SK-N-SH treated with all-trans-retinoic acid at 6 μM for 48 hours (cell line): ENCODE measurements at regions not wholly inside any gene's neighbourhood (a gene's known extent, or its start where the extent isn't known, plus 50 kb on each side); places are given as distances from the start of the nearest gene placed in this dataset.
A peak's percentile ranks its signal among the peaks of the same experiment; 100 is the strongest.

Experiments
- ATAC-seq: fragments of 200-7000 bp; cut with Tn5 transposase; 3 replicates; pipeline ENCODE4 v1.9.1; 2020; ENCODE audit warnings: mild to moderate bottlenecking, moderate library complexity
- ARNTL ChIP-seq: fragments of 450-650 bp; formaldehyde crosslinking; IDR thresholded peaks from 2 replicates; pipeline ENCODE4 v1.5.0; 2020; ENCODE audit warnings: low read depth, mild to moderate bottlenecking, moderate library complexity, borderline replicate concordance
- CSDC2 ChIP-seq: fragments of 250-450 bp; sonication (Bioruptor Pico); IDR thresholded peaks from 2 replicates; pipeline ENCODE4 v1.5.0; 2020; ENCODE audit warnings: mild to moderate bottlenecking, moderate library complexity
- CSRNP3 ChIP-seq: fragments of 250-450 bp; sonication (Bioruptor Pico); IDR thresholded peaks from 2 replicates; pipeline ENCODE4 v1.5.1; 2021; ENCODE audit warnings: mild to moderate bottlenecking, moderate library complexity
- GLIS3 ChIP-seq: fragments of 250-450 bp; sonication (Bioruptor Pico); IDR thresholded peaks from 2 replicates; pipeline ENCODE4 v1.5.0; 2020; ENCODE audit warnings: mild to moderate bottlenecking, moderate library complexity
- OSR1 ChIP-seq: fragments of 250-450 bp; sonication (Bioruptor Pico); IDR thresholded peaks from 2 replicates; pipeline ENCODE4 v1.8.0; 2022; ENCODE audit warnings: moderate library complexity, mild to moderate bottlenecking, inconsistent platforms
- POU6F1 ChIP-seq: fragments of 250-450 bp; sonication (Bioruptor Pico); IDR thresholded peaks from 2 replicates; pipeline ENCODE4 v1.8.0; 2021; ENCODE audit warnings: low read depth, mild to moderate bottlenecking, moderate library complexity, borderline replicate concordance
- PPARA ChIP-seq: fragments of 250-450 bp; sonication (Bioruptor Pico); IDR thresholded peaks from 2 replicates; pipeline ENCODE4 v1.5.0; 2020; ENCODE audit warnings: mild to moderate bottlenecking, borderline replicate concordance
- RARB ChIP-seq: fragments of 250-450 bp; sonication (Bioruptor Pico); IDR thresholded peaks from 2 replicates; pipeline ENCODE4 v1.8.0; 2021; ENCODE audit warnings: mild to moderate bottlenecking, moderate library complexity
- SNAI2 ChIP-seq: fragments of 250-450 bp; sonication (Bioruptor Pico); IDR thresholded peaks from 2 replicates; pipeline ENCODE4 v1.5.0; 2020; ENCODE audit warnings: mild to moderate bottlenecking, moderate library complexity
- TCF4 ChIP-seq: fragments of 250-450 bp; sonication (Bioruptor Pico); IDR thresholded peaks from 2 replicates; pipeline ENCODE4 v1.8.0; 2021; ENCODE audit warnings: mild to moderate bottlenecking, moderate library complexity, borderline replicate concordance
- TOX ChIP-seq: fragments of 250-450 bp; sonication (Bioruptor Pico); IDR thresholded peaks from 2 replicates; pipeline ENCODE4 v1.8.0; 2021; ENCODE audit warnings: mild to moderate bottlenecking, moderate library complexity, borderline replicate concordance
- TSHZ2 ChIP-seq: fragments of 250-450 bp; sonication (Bioruptor Pico); IDR thresholded peaks from 2 replicates; pipeline ENCODE4 v1.5.0; 2020; ENCODE audit warnings: mild to moderate bottlenecking, moderate library complexity
- ZNF565 ChIP-seq: fragments of 450-650 bp; formaldehyde crosslinking; conservative IDR thresholded peaks from 2 replicates; pipeline ENCODE4 v1.5.0; 2020; ENCODE audit warnings: low read depth, mild to moderate bottlenecking, moderate library complexity
- ZNF70 ChIP-seq: fragments of 450-650 bp; formaldehyde crosslinking; IDR thresholded peaks from 2 replicates; pipeline ENCODE4 v1.5.0; 2020; ENCODE audit warnings: mild to moderate bottlenecking, moderate library complexity
- TF ChIP-seq, protein P1 (sequence below): fragments of 250-450 bp; sonication (Bioruptor Pico); IDR thresholded peaks from 2 replicates; pipeline ENCODE4 v1.5.1; 2020; ENCODE audit warnings: low read depth, mild to moderate bottlenecking, moderate library complexity

GRCh38 chr1:181350131-181350530, 133.2 kb upstream of the CACNA1E start:
- ATAC-seq, result no peak
- no peak for TF ChIP-seq ARNTL (CRISPR knock-in tag)
- TF ChIP-seq TSHZ2 (CRISPR knock-in tag), result no peak
- no peak for TF ChIP-seq SNAI2 (CRISPR knock-in tag)

DNA sequence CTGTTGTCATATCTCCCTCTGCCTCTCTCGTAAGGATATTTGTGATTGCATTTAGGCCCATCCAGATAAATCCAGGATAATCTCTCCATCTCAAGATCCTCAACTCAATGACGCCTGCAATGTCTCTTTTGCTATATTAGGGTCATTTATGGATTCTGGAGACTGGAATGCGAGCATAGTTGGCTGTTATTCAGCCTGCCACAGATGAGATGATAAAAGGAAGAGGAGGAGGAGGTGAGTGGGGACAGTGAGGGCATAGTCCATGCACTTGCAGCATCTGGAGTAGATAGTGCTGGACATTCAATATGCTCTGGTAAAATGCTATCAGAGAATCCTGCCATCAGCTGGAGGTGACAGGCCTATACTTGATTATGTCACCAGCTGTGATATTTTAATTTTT, 131.6 kb upstream of the CACNA1E start:
- ATAC-seq, result no peak
- TF ChIP-seq TSHZ2 (CRISPR knock-in tag) (no peak), ZNF70 (peak; percentile 64; the same call in 1 of the 2 replicates)

DNA sequence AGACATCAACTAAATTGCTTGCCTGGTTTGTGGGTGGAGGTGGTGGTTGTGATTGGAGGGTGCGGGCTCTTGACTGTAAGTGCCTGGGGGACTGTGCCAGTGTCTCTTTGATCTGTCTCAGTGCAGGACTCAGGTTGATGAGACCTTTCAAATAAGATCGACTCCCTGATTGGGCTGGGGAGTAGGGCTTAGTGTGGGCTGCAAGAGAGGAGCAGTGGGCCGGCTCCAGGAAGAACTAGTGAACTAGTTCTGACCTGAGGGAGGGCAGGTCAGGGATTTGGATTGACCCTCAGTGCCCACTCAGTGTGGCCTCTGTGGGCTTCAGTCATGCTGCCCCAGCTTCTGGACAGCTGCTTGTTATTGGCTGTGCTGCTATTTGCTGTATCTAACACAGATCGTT, 130.6 kb upstream of the CACNA1E start:
- no peak for TF ChIP-seq PPARA
- ATAC-seq, result no peak

DNA sequence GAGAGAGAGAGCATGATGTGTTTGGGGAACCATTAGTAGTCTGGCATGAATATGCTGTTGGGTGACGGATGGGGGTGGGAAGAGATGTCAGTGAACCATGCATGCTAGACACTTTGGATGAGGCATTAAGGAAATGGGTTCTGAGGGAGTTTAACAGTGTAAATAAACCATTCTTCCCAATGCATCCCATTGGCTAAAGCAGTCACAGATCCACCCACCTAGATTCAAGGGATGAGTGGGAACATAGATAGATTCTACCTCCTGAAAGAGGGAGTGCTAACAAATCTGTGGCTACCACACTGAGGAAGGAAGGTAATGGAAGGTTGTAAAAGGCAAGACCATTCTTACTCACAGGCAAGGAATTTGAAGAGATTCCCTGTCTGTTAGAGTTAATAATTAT, 129.8 kb upstream of the CACNA1E start:
- TF ChIP-seq GLIS3 (CRISPR knock-in tag) (no peak), TOX (no peak), OSR1 (no peak), PPARA (no peak), ARNTL (CRISPR knock-in tag) (no peak)
- ATAC-seq, result no peak

- ATAC-seq, result no peak
- TF ChIP-seq CSDC2 (no peak), ZNF565 (CRISPR knock-in tag) (no peak), ZNF70 (no peak), GLIS3 (CRISPR knock-in tag) (no peak), RARB (CRISPR knock-in tag) (no peak), TCF4 (CRISPR knock-in tag) (no peak), TOX (no peak), PPARA (no peak), OSR1 (no peak), CSRNP3 (CRISPR knock-in tag) (no peak), ARNTL (CRISPR knock-in tag) (no peak), POU6F1 (CRISPR knock-in tag) (no peak)
- TF ChIP-seq, protein P1, sequence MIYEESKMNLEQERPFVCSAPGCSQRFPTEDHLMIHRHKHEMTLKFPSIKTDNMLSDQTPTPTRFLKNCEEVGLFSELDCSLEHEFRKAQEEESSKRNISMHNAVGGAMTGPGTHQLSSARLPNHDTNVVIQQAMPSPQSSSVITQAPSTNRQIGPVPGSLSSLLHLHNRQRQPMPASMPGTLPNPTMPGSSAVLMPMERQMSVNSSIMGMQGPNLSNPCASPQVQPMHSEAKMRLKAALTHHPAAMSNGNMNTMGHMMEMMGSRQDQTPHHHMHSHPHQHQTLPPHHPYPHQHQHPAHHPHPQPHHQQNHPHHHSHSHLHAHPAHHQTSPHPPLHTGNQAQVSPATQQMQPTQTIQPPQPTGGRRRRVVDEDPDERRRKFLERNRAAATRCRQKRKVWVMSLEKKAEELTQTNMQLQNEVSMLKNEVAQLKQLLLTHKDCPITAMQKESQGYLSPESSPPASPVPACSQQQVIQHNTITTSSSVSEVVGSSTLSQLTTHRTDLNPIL (CRISPR knock-in tag), result no peak
These were observed 128.5 kb upstream of the CACNA1E start for GRCh38 chr1:181354865-181355264.
